ENCODE measurements at regions not wholly inside any gene's neighbourhood (a gene's known extent, or its start where the extent isn't known, plus 50 kb on each side); places are given as distances from the start of the nearest gene placed in this dataset.

GRCh38 chr13:105545811-105546210 lies 989.7 kb downstream of the EFNB2 start:
- TF ChIP-seq POLR2A (IDR thresholded peaks at IDR 0.05), result no peak
- TF ChIP-seq, protein P1, sequence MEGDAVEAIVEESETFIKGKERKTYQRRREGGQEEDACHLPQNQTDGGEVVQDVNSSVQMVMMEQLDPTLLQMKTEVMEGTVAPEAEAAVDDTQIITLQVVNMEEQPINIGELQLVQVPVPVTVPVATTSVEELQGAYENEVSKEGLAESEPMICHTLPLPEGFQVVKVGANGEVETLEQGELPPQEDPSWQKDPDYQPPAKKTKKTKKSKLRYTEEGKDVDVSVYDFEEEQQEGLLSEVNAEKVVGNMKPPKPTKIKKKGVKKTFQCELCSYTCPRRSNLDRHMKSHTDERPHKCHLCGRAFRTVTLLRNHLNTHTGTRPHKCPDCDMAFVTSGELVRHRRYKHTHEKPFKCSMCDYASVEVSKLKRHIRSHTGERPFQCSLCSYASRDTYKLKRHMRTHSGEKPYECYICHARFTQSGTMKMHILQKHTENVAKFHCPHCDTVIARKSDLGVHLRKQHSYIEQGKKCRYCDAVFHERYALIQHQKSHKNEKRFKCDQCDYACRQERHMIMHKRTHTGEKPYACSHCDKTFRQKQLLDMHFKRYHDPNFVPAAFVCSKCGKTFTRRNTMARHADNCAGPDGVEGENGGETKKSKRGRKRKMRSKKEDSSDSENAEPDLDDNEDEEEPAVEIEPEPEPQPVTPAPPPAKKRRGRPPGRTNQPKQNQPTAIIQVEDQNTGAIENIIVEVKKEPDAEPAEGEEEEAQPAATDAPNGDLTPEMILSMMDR (IDR thresholded peaks at IDR 0.05), result no peak
- TF ChIP-seq POLR2AphosphoS5 (IDR thresholded peaks at IDR 0.05), result no peak

All from breast epithelium (tissue), 3 donors.